DND-41 (cell line): ENCODE measurements at regions not wholly inside any gene's neighbourhood (a gene's known extent, or its start where the extent isn't known, plus 50 kb on each side); places are given as distances from the start of the nearest gene placed in this dataset.

Experiments used
- ATAC-seq: fragments of 200-7000 bp; cut with Tn5 transposase; 3 replicates; pipeline ENCODE4 v1.9.1; 2021; ENCODE audit warnings: low read depth; ENCODE audit not compliant: insufficient read depth
- DNase-seq: peaks from one replicate; pipeline ENCODE4 v3.0.0-alpha.2; 2020
- H2AFZ ChIP-seq: 2 replicates; pipeline ENCODE4 v1.6.0; 2012; ENCODE audit warnings: low read depth, low read length
- H3K27ac ChIP-seq: 2 replicates; pipeline ENCODE4 v1.5.1; 2012; ENCODE audit warnings: low read length, inconsistent platforms
- H3K27me3 ChIP-seq: fragments of 200-600 bp; sonication (generic); 2 replicates; pipeline ENCODE4 v1.6.0; 2012; ENCODE audit warnings: low read length, mild to moderate bottlenecking, inconsistent platforms; ENCODE audit not compliant: insufficient read depth, poor library complexity
- H3K36me3 ChIP-seq: 2 replicates; pipeline ENCODE4 v1.5.1; 2012; ENCODE audit warnings: low read length, inconsistent platforms; ENCODE audit not compliant: insufficient read depth
- H3K4me1 ChIP-seq: 2 replicates; pipeline ENCODE4 v1.5.1; 2012; ENCODE audit warnings: mild to moderate bottlenecking, low read length; ENCODE audit not compliant: insufficient read depth
- H3K4me2 ChIP-seq: 2 replicates; pipeline ENCODE4 v1.6.0; 2012; ENCODE audit warnings: mild to moderate bottlenecking, moderate library complexity, low read length, inconsistent platforms; ENCODE audit not compliant: insufficient read depth
- H3K4me3 ChIP-seq, 2 experiments: fragments of 200-600 bp in 1 of 2; shearing (Covaris generic) in 1 of 2; 2 replicates each; pipeline ENCODE4 v1.5.1; 2012 to 2016; ENCODE audit warnings: inconsistent platforms in 2 of 2, low read length in 2 of 2, mild to moderate bottlenecking in 2 of 2, low read depth in 1 of 2, moderate library complexity in 1 of 2
- H3K79me2 ChIP-seq: 2 replicates; pipeline ENCODE4 v1.6.0; 2012; ENCODE audit warnings: low read length, inconsistent platforms; ENCODE audit not compliant: insufficient read depth
- H3K9ac ChIP-seq: 2 replicates; pipeline ENCODE4 v1.6.0; 2012; ENCODE audit warnings: low read depth, mild to moderate bottlenecking, inconsistent platforms, low read length, moderate library complexity
- H3K9me3 ChIP-seq: 2 replicates; pipeline ENCODE4 v1.5.1; 2012; ENCODE audit warnings: low read length, moderate library complexity, mild to moderate bottlenecking, inconsistent platforms; ENCODE audit not compliant: insufficient read depth, severe bottlenecking
- H4K20me1 ChIP-seq: 2 replicates; pipeline ENCODE4 v1.6.0; 2012; ENCODE audit warnings: low read length; ENCODE audit not compliant: insufficient read depth
- CTCF ChIP-seq: IDR thresholded peaks from 2 replicates; pipeline ENCODE4 v1.5.1; 2012; ENCODE audit warnings: borderline replicate concordance, low read length, moderate library complexity, mild to moderate bottlenecking; ENCODE audit not compliant: poor library complexity, severe bottlenecking; ENCODE audit errors: extremely low read depth
- EZH2 ChIP-seq: IDR thresholded peaks from 3 replicates; pipeline ENCODE4 v1.6.1; 2012; ENCODE audit warnings: borderline replicate concordance, low read depth, mild to moderate bottlenecking, moderate library complexity, low read length, inconsistent platforms; ENCODE audit not compliant: severe bottlenecking

- Histone ChIP-seq H2AFZ (no peak overlapping the region), H3K4me3 (no peak overlapping the region), H3K27me3 (no peaks in the 10 kb centered on the region), H3K27ac (no peak overlapping the region), H3K79me2 (no peaks in the 10 kb centered on the region), H3K4me1 (no peaks in the 10 kb centered on the region), H3K4me2 (no peak overlapping the region), H3K9me3 (no peaks in the 10 kb centered on the region), H3K9ac (no peak overlapping the region), H4K20me1 (0 out of 2 replicates have a peak, but pooled peaks cover 3% of the 10 kb centered on the region), H3K36me3 (no peaks in the 10 kb centered on the region)
- DNase-seq (no peak), ATAC-seq (no peak)
- TF ChIP-seq CTCF (no peak), EZH2 (no peak)
Measured at GRCh38 chr17:31598921-31599571, 207.6 kb downstream of the RAB11FIP4 start.

GRCh38 chr17:31598399-31598782 is 206.9 kb downstream of the RAB11FIP4 start:
- no peaks in the 10 kb centered on the region for H3K4me1 ChIP-seq
- H3K27ac ChIP-seq = no peak overlapping the region
- TF ChIP-seq EZH2 = no peak
- no peak for TF ChIP-seq CTCF
- H3K4me3 ChIP-seq = no peak overlapping the region
- no peak for ATAC-seq
- H4K20me1 ChIP-seq = 0 out of 2 replicates have a peak, but pooled peaks cover 3% of the 10 kb centered on the region
- no peak overlapping the region for H3K9ac ChIP-seq
- no peak overlapping the region for H3K4me2 ChIP-seq
- H2AFZ ChIP-seq = no peak overlapping the region
- no peak for DNase-seq
- no peaks in the 10 kb centered on the region for H3K9me3 ChIP-seq
- no peaks in the 10 kb centered on the region for H3K36me3 ChIP-seq
- H3K27me3 ChIP-seq = no peaks in the 10 kb centered on the region
- no peaks in the 10 kb centered on the region for H3K79me2 ChIP-seq

- Histone ChIP-seq H4K20me1 (0 out of 2 replicates have a peak, but pooled peaks cover 3% of the 10 kb centered on the region), H3K27ac (no peak overlapping the region)
- no peak for ATAC-seq
Measured at GRCh38 chr17:31597646-31598398, 206.3 kb downstream of the RAB11FIP4 start.

More at GRCh38 chr17:31597646-31598398, 206.3 kb downstream of the RAB11FIP4 start:
- Histone ChIP-seq H3K9ac (no peak overlapping the region), H3K27me3 (no peaks in the 10 kb centered on the region), H3K4me3 (no peak overlapping the region), H3K4me2 (no peak overlapping the region), H3K36me3 (no peaks in the 10 kb centered on the region), H2AFZ (no peak overlapping the region), H3K9me3 (no peaks in the 10 kb centered on the region), H3K4me1 (no peaks in the 10 kb centered on the region), H3K79me2 (no peaks in the 10 kb centered on the region)
- no peak for DNase-seq
- TF ChIP-seq EZH2 = no peak
- no peak for TF ChIP-seq CTCF
